Bronchial epithelial cell (primary cell): ENCODE measurements at regions not wholly inside any gene's neighbourhood (a gene's known extent, or its start where the extent isn't known, plus 50 kb on each side); places are given as distances from the start of the nearest gene placed in this dataset.

Experiments used
- DNase-seq: peaks from one replicate; pipeline ENCODE4 v3.0.0-alpha.2; 2010; ENCODE audit warnings: low read depth
- FAIRE-seq: peaks from 2 replicates; lab custom pipeline; 2011; peaks lifted over from hg19 to GRCh38; lab: Jason Lieb, UNC
- H3K27me3 ChIP-seq: 2 replicates; pipeline ENCODE4 v1.5.1; 2011; ENCODE audit warnings: low read length; ENCODE audit not compliant: control insufficient read depth, insufficient read depth
- H3K36me3 ChIP-seq: 2 replicates; pipeline ENCODE4 v1.5.1; 2011; ENCODE audit warnings: low read length; ENCODE audit not compliant: control insufficient read depth, insufficient read depth
- H3K4me3 ChIP-seq: 2 replicates; pipeline ENCODE4 v1.5.1; 2011; ENCODE audit warnings: mild to moderate bottlenecking, low read depth, low read length, control low read depth
- TF ChIP-seq, protein P1 (sequence below): IDR thresholded peaks from 2 replicates; pipeline ENCODE4 v1.5.1; 2011; ENCODE audit warnings: mild to moderate bottlenecking, moderate library complexity, low read length, control low read depth, inconsistent platforms; ENCODE audit not compliant: insufficient read depth, severe bottlenecking

DNA sequence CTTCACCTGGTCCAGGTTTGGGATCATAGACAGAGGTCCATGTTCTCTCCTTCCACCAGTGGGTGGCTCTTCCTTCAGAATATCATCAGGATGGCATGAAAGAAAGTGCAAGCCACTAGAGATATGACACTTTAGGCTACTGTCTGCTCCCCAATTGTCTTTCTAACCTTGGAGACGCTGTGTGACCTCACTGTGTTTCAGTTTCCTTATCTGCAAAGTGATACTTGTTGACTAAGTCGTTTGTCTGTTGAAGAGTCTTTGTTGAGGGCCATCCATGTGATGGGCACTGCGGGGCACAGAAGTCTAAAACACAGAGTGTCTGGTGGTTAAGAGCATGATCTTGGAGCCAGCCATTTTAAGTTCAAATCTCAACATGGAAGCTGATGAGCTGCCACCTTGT is 259.9 kb upstream of the THSD7B start:
- Histone ChIP-seq H3K4me3 (no peak overlapping the region), H3K36me3 (no peaks in the 10 kb centered on the region), H3K27me3 (no peaks in the 10 kb centered on the region)
- DNase-seq = no peak
- no peak for FAIRE-seq
- TF ChIP-seq, protein P1, sequence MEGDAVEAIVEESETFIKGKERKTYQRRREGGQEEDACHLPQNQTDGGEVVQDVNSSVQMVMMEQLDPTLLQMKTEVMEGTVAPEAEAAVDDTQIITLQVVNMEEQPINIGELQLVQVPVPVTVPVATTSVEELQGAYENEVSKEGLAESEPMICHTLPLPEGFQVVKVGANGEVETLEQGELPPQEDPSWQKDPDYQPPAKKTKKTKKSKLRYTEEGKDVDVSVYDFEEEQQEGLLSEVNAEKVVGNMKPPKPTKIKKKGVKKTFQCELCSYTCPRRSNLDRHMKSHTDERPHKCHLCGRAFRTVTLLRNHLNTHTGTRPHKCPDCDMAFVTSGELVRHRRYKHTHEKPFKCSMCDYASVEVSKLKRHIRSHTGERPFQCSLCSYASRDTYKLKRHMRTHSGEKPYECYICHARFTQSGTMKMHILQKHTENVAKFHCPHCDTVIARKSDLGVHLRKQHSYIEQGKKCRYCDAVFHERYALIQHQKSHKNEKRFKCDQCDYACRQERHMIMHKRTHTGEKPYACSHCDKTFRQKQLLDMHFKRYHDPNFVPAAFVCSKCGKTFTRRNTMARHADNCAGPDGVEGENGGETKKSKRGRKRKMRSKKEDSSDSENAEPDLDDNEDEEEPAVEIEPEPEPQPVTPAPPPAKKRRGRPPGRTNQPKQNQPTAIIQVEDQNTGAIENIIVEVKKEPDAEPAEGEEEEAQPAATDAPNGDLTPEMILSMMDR = no peak

DNA sequence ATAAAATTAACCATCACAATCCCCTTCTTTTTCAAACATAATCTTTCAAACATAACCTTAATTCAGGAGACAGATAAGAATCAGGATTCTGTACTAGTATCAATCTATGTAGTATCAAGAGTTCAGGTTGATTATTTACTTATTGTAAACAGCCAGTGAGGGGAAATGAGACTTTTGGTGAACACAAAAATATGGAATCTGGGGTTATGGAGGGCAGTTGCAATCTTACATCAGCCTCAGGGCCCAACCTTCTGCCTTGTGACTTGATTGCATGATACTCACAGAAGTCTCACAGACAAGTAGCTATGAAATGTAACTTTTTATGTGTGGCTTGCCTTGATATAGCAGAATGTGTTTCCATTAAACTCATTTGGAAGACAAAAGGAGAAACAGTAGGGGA is 262.7 kb upstream of the THSD7B start:
- DNase-seq = no peak
- TF ChIP-seq, protein P1 = no peak
- Histone ChIP-seq H3K27me3 (no peaks in the 10 kb centered on the region), H3K4me3 (no peak overlapping the region), H3K36me3 (no peaks in the 10 kb centered on the region)
- FAIRE-seq = no peak

GRCh38 chr2:136497709-136498108 is 267.6 kb upstream of the THSD7B start:
- TF ChIP-seq, protein P1 = no peak
- no peaks in the 10 kb centered on the region for H3K27me3 ChIP-seq
- no peaks in the 10 kb centered on the region for H3K36me3 ChIP-seq
- FAIRE-seq = no peak
- DNase-seq = no peak
- H3K4me3 ChIP-seq = no peak overlapping the region

DNA sequence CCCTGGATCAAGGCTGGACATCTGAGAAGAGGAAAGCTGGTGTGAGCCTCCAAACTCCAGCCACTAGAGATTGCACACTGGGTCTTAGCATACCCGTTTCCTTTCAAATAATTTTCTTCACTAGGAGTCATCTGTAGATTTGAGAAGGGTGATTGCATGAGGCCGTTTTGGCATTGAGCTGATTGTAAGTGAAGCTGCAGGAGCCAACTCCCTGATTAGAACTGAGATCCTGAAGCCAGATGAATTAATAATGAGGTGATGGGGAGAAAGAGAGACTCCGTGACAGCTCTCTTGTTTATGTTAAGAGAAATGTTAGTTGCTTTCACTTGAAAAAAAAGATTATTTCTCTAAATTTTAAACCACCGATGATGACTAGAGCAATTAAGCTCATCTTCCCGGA is 268.4 kb upstream of the THSD7B start:
- FAIRE-seq = no peak
- Histone ChIP-seq H3K4me3 (no peak overlapping the region), H3K36me3 (no peaks in the 10 kb centered on the region), H3K27me3 (no peaks in the 10 kb centered on the region)
- TF ChIP-seq, protein P1 = no peak
- no peak for DNase-seq

GRCh38 chr2:136495636-136496035 is 269.7 kb upstream of the THSD7B start:
- no peak overlapping the region for H3K4me3 ChIP-seq
- DNase-seq (no peak), FAIRE-seq (no peak)
- TF ChIP-seq, protein P1 = no peak
- no peaks in the 10 kb centered on the region for H3K27me3 ChIP-seq
- no peaks in the 10 kb centered on the region for H3K36me3 ChIP-seq

DNA sequence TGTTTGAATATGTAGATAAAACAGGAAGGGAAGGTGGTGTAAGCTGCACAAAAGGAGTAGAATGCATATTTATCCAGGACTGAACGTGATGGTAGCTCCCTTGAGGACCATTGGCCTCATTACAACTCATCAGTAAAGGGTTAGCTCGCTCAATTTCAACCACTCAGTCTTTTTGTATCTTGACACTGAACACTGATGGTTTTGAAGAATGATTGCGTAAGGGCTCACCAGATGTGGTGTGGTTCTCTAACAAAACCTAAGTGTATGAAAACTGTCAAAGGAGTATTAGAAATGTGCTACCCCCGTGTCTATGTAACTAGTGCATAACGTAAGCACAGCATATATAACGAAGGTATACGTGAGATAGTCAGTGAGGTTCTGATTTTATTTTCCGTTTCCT is 272.4 kb upstream of the THSD7B start:
- TF ChIP-seq, protein P1 = no peak
- DNase-seq (no peak), FAIRE-seq (no peak)
- H3K4me3 ChIP-seq = no peak overlapping the region
- H3K36me3 ChIP-seq = no peaks in the 10 kb centered on the region
- no peaks in the 10 kb centered on the region for H3K27me3 ChIP-seq
